ENCODE measurements at regions not wholly inside any gene's neighbourhood (a gene's known extent, or its start where the extent isn't known, plus 50 kb on each side); places are given as distances from the start of the nearest gene placed in this dataset.
"Not testable (repeated sequence)": the region's sequence is repeated elsewhere in the genome, so short reads cannot be mapped to it uniquely, and the experiment has no call there.

DNA sequence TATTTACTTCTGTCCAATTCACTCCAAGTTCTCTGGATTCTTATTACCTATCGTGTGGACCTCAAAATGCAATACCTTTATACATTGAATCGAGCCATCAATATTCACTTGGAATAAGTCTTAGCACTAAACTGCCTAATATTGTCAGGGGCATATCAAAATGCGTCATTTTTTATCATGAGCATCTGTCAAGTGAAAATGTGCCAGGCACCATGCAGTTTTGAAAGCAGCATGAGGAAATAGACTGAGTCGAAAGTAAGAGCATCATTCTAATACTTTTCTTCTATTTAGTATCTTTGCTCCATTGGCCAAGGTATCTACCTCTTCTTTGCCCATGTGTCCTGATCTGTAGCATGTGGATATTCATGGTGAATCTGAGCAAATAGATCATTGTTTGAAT lies 1193.4 kb downstream of the CDH11 start:
- DNase-seq (ENCODE audit: low spot score): no peak

DNA sequence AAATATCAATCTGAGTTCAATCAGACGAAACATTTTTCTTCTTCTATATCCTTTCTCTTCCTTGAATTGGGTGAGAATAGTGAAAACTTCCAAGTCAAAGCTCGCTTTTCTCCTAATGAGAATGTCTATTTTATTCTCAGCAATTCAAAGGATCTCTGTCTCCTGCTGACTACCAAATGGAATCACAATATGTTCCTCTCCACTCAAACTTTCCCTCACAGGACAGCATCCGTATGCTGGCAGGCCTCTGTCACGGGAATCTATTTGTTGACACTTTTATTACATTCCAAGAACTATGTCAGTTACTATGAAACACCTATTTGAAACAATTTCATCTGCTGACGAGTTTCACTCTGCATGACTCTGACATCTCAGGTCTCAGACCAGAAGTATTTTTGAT lies 1196.6 kb downstream of the CDH11 start:
- DNase-seq (ENCODE audit: low spot score): no peak

DNA sequence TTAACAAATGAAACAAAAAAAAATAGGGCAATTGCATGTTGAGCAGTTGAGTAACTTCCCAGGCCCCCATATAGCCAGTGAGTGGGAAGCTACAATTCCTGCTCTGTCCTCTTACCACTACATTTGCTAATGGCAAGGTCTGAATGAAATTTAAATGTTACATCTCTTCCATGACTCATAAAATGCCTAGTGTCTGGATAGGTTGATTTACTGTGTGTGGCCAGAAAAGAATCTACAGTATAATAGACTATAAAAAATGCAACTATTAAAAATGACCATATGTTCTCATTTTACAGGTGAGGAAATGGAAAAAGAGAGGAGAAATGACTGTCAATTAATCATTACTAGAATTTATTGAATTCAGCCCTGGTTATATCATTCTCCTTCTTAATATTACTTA lies 1199.3 kb downstream of the CDH11 start:
- DNase-seq (ENCODE audit: low spot score): no peak

DNA sequence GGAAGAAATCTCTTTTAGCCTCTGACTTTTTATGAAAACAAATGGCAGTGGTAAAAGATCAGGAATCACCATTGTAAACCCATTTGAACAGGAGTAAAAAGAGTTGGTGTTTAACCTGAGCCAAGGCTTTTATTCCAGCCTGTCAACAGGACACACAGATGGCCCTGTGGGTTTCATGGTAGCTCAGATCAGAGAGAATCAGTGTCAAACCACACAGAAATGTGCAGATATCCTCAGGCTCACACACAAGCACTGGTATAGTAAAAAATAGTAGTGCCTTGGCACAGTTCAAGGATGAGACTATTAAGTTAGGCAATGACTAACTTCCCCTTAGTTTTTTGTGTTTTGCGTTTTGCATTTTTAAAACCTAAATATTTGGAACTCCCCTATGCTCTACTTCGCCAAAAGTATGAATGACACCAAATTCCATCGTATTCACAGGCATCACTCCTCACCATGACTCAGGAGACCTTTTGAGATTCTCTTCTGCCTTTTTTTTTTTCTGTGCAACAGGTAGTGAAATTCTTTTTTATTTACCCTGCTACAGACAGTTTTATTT lies 1200.0 kb downstream of the CDH11 start:
- no peak for DNase-seq (ENCODE audit: low spot score)

DNA sequence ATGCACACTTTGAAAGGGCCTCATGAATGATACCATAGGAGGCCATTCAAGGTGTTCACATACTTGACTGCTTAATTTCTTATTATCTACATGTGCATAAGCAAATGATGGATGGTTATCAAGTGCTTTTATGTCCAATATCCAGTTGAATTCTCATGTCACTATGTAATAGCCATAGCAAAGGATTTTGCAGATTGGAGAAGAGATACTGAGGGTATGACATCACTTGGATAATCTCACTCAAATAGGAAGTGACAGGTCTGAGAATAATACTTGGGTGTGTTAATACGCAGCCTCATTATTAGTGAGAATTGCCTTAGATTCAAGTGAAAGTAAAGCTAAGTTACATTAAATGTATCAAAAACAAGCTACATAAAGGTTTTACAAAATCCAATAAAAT lies 1208.6 kb downstream of the CDH11 start:
- DNase-seq (ENCODE audit: low spot score): no peak

DNA sequence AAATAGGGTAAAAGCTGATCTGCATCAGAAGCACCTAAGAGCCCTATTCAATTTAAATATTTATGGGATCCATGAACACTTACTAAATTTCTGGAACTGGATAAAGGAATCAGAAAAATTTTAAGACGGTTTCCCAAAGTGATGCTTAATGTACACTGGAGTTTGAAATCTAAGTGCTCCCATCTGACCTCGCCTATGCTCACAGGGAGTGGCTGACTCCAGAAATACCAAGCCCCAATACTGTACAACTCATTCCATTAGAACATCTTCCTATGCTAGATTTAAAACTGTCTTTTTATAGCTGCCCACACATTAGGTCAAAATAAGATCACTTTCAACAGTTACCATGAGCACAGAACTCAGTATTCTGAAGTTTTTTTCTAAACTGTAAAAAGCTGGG lies 1214.6 kb downstream of the CDH11 start:
- no peak for DNase-seq (ENCODE audit: low spot score)

DNA sequence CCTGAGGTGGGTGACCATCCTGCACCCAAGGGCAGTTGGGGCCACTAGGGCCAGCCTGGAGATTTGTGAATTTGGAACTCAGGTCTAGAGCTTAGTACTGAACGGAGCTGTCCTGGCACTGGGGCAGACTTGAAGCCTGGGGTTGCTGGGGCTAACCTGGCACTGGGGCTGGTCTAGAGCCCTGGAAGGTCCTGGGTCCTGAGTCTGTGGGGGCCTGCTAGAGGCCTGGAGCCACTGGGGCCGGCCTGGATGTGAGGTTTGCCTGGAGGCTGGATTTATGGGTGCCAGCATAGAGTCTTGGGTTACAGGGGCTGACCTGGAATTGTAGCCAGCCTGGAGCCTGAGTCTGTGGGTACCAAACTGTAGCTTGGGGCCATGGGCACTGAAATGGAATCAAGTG lies 1216.9 kb downstream of the CDH11 start:
- DNase-seq (ENCODE audit: low spot score): no peak

DNA sequence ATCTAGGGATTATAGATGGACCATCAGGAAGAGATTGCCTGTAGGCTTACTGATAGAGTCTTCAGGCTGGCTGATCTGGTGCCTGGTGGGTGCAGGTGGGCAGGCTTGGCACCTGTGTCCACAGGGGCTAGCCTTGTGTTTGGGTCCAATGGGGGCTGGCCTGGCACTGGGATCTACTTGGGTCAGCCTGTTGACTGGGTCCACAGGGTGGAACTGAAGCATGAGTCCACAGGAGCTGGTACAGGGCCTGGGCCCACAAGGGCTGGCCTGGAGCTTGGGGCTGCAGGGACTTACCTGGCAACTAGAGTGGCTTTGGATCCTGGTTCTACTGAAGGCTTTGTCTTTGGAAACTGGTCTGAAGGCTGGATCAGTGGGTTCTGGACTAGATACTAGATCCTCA lies 1217.7 kb downstream of the CDH11 start:
- no peak for DNase-seq (ENCODE audit: low spot score)

DNA sequence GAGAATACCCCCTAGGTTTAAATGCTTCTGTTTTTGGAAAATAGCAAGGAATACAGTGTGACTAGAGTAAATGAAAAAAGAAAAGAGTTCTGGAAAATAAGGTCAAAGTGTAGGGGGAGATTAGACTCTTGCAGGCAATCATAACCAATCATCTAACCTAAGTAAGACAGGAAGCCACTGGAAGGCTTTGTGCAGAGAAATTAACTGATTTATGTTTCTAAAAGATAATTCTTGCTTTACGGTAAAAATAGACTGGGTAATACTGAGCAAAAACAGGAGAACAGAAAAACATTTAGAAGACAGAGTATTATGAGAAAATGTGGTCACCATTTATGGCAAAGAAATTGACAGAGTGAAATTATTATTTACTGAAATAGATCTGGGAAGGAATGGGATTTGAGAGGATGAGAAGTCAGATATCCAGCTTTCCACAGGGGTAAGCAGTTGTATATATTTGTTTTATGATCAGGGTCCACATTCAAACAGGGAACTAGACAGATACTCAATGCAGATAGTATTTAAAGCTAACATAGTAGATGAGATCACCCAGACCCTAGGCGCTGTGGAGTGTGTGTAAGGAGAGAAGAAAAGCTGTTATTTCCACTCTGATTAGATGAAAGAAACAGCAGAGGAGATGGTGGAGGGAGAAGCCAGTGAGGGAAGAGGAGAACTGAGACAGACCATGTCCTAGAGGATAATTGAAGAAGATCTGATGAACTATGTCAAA lies 1225.3 kb downstream of the CDH11 start:
- no peak for DNase-seq (ENCODE audit: low spot score)

DNA sequence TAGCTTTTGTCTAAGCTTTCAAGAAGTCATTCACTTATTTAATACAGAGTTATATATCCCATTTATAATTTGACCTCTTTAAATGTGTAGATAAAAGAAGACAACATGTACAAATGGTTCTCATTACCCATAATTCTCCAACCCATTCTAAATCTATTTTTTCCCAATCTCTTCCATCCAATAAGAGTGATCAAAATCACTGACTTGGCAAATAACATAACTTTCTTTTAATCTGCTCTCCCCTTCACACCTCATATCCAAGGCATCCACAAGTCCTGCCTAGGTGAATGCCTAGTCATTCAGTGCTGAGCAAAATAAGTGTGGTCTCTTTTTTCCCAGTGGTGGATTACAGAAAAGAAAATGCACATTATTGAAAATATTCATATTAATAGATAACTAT lies 1231.1 kb downstream of the CDH11 start:
- no peak for DNase-seq (ENCODE audit: low spot score)

DNA sequence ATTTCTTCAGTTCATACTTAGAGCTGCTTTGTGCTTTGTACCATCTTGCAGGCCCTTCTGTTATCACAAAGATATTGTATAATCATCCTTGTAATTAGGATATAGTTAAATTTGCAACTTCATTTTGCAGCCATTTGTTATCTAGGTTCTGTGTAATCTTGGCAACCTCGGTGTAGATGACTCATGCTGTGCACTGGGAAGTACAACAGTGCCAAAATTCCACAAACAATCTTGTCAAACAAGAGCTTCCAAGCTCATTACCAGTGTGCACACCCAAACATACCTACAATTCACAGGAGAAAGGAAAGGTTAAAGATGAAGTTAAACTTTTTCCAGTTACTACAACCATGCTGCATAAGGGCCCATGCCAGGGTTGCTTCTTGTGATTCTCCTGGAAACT lies 1231.8 kb downstream of the CDH11 start:
- DNase-seq (ENCODE audit: low spot score): no peak

DNA sequence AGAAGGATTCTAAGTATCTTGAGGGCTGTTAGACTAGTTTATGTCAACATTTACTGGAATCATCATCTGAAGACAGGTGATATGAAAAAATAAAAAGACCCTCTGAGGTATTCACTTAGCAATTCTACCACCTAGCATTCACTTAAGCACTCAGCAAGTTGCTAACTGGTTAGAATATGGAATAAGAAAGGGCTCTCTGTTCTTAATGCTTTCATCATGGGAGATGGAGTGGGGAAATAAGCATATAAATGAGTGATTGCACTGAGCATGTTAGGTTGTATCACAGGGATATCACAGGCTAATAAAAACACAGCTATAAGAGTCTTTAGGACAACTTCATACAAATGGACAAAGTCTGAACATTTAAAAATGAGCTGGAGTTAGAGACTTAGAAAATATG lies 1238.8 kb downstream of the CDH11 start:
- DNase-seq (ENCODE audit: low spot score): no peak

DNA sequence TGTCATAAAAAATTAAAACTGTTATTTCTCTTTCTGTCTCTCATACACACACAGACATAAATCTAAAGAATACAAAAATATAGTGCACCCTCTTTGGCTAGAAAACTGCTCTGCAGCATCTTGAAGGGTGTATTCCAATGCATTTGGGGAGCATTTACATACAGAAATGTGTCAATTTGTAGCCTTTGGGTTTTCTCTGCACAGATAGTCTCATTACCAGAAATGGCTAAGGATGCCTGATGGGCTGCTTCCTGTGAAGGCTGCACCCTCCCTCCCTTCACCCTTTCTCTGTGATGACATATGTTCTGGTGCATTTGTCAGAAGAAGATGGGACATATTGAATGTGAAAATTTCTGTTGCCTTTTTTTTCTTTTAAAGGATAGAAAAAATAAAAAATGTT lies 1239.3 kb downstream of the CDH11 start:
- DNase-seq (ENCODE audit: low spot score): no peak

DNA sequence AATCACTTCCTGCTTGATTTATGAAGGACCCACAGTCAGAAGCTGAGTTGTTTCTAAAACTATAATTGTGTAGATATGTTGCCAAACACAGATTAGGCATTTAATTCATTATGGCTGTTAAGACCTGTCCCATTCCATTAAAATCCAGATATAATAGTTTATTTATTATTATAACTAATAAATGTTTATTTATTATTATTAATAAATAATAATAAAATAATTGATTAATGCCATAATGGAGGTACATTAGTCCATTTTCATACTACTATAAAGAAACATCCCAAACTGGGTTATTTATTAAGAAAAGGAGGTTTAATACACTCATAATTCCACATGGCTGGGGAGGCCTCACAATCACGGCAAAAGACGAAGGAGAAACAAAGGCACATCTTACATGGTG lies 1240.9 kb downstream of the CDH11 start:
- DNase-seq (ENCODE audit: low spot score): no peak

DNA sequence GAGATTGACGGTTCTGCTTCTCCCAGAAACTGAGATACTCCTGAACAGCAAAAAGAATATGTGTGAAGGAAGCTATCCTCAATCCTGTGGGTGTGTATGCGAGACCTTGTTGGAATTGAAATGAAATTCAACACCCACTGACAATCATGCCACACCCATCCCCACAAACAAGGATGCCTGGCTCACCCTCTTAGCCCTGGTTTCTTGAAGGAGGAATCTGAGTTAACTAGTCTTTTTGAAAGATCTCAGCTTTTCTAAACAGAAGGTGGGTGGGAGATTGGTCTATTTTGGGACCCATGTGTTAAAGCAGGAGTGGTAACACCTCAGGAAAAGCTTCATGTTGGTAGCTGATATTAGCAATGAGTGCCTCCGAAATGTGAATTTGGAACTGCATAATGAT lies 1244.5 kb downstream of the CDH11 start:
- DNase-seq (ENCODE audit: low spot score): no peak

DNA sequence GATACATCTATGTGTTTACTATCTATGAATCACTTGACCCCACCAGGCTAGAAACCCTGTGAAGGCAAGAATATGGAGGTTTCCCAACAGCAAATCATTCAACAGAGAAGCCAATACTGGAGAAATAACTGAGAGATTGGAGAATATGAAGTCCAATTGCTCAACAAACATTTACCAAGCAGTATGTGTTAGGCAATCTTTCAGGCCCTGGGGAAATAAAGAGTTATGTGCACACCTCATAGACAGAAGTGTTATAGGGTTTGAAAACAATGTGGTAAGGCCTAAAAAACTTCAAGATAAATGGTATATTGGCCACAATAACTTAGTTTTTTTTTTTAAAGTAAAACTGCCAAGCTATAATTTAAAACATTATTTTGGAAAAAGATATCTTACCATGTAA lies 1245.8 kb downstream of the CDH11 start:
- no peak for DNase-seq (ENCODE audit: low spot score)

DNA sequence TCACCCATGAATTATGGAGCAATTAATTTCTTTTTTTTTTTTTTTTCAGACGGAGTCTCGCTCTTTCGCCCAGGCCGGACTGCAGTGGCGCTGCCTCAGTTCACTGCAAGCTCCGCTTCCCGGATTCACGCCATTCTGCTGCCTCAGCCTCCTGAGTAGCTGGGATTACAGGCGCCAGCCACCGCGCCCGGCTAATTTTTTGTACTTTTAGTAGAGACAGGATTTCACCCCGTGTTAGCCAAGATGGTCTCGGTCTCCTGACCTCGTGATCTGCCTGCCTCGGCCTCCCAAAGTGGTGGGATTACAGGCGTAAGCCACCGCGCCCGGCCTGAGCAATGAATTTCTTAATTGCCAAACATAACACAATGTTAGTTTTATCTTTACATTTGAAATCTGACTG lies 1261.2 kb downstream of the CDH11 start:
- DNase-seq (ENCODE audit: low spot score): not testable (repeated sequence)

DNA sequence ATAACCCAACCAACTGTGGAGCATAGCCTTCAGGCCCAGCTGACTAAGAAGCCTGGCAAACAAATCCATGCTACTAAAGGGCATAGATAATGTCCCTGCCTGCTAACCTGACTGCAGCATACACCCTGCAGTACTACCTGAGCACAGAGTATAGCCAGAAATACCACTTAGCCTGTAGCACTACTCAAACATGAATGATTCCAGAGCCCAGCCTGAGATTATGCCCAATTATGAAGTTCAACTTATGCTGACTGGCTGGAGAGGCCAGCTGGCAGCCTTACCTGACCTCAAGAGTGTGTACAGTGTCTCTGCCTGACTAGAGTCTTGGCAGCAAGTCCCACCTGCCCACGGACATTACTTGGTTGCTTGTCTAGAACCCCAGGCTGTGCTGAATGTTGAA lies 1265.3 kb downstream of the CDH11 start:
- DNase-seq (ENCODE audit: low spot score): no peak

DNA sequence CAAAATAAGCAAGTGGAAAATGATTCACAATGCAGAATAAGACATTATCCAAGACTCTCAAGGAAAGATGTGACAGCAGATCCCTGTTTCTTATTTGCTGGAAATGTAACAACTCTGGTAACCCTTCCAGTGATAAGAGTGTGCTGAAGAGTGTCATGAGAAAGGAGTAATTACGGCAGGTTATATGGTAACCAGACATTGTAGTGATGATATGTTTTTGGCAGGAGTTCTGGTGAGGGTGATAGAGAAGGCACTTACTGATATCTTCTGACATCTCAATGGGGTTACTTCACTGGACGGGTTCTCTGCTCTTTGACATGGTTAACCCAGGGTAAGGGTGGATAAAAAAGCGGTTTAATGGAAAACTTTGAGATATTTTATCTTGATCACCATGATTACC lies 1270.9 kb downstream of the CDH11 start:
- DNase-seq (ENCODE audit: low spot score): no peak

DNA sequence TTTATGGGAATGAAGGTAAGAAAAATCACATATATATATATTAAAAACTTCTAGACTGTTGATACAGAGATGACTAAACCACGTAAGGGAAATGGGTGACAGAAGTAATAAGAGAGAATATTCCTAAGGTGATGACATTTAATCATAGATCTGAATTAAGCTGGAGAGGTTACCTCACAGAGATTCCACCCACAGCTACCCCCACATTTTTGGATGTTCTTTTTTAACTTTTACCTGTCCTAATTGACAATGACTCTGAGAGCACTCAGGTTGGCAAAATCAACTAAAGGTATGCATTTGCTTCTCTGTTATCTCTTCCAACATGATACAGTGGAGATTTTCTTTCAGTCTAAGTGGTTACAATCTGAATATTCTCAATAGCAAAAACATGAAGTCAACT lies 1280.6 kb downstream of the CDH11 start:
- no peak for DNase-seq (ENCODE audit: low spot score)

DNA sequence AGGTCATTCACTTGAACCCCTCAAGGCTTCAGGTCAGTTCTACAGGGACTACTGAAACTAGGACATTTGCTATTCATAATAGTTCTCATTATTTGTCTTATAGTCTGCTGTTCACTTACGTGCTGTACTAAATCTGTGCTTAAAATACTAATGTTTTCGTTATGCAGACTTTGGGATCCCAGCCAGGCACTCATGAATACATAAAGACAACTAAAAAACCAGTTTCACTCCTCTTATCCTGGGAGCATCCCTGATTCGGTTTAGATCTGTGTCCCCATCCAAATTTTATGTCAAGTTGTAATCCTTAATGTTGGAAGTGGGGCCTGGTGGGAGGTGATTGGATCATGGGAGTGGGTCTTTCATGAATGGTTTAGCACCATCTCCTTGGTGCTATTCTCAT lies 1291.8 kb downstream of the CDH11 start:
- DNase-seq (ENCODE audit: low spot score): no peak

DNA sequence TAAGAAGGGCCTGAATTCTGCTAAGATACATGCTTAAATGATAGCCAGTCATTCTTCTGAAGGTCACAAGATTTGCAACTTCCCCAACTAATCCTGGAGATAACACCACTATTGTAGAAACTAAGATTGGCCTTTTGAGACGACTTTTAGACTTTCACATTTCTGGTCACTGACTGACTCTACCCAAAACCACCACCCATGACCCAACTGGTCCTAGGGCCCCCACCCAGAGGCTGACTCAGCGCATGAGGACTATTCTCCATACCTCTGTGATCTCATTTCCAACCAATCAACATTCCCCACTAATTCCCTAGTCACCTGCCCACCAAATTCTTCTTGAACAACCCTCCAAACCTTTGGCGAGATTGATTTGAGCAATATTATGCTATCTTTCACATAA lies 1299.0 kb downstream of the CDH11 start:
- DNase-seq (ENCODE audit: low spot score): no peak

DNA sequence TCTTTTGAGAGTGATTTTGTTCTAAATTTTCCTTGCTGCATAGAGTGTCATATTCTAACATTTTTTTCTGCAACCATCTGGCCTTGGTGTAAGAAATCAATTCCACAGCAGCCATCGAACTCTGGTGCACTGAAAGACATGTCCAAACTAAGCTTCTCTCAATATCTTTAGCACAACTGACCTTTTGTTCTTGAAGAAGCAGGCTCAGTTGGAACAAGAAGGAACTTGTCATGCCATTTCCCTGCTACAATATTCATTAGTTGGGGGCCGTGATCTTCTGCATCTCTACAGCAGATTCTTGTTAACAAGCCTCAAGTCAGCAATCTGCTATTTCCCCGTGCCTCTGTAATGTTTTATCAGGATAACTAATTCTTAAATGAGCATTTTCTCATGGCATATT lies 1305.6 kb downstream of the CDH11 start:
- no peak for DNase-seq (ENCODE audit: low spot score)

DNA sequence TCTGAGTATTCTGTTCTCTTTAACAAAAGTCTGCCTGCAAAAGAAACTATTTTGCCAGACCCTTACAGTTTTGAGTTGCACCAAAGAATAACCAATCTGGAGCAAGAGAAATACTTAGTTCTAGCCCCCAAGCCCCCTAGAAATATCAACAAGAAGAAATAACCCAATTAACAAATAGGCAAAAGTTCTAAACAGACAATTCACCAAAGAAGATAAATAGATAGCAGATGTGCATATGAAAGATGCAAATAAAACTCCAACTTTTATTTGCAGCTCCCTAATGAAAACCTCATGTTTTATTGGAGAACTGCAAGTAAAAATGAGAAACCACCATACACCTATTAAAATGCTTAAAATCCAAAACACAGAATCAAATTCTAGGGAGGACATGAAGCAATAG lies 1308.0 kb downstream of the CDH11 start:
- no peak for DNase-seq (ENCODE audit: low spot score)
